Stimulated activated CD8-positive, alpha-beta memory T cell treated with anti-CD3 and anti-CD28 coated beads, Interleukin-7, amount 100 ng/mL, for 24 hours (primary cell): ENCODE measurements at regions not wholly inside any gene's neighbourhood (a gene's known extent, or its start where the extent isn't known, plus 50 kb on each side); places are given as distances from the start of the nearest gene placed in this dataset.

Source experiments
- DNase-seq: peaks from one replicate; pipeline ENCODE4 v3.0.0-alpha.2; 2020; ENCODE audit warnings: low read depth

- no peak for DNase-seq
Measured at GRCh38 chr10:25661632-25662031, 272.4 kb upstream of the MYO3A start.

GRCh38 chr10:25666276-25666675 is 267.8 kb upstream of the MYO3A start:
- DNase-seq = no peak

DNA sequence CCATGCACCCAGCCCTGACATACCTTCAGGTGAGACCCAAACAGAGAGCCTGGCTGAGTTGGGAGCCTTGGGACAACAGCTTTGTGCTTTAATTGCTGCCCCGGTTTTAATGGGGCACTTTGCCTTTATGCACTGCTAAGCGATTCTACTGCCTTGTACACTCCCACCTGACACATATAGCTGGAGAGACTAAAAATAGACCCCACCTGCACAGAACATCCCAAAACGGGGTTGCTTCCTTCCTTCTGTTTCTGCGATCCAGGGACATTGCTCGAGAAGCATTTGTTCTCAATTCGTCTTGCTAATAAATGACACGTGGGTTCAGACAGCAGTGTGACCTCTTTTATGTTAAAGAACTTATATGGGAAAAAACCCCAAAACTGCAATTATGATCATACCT is 258.8 kb upstream of the MYO3A start:
- DNase-seq = no peak

DNA sequence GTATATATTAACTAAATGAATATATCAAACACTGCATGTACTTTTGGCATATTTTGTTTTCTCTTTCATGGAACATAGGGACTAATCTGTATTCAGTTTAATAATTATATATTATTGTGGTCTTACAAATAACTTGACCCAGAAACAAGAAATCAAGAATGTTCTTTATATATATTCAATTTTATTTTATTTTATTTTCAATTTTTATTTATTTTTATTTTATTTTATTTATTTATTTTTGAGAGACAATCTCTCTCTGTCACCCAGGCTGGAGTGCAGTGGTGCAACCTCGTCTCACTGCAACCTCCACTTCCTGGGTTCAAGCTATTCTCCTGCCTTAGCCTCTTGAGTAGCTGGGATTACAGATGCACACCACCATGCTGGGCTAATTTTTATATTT is 258.4 kb upstream of the MYO3A start:
- DNase-seq = no peak

DNA sequence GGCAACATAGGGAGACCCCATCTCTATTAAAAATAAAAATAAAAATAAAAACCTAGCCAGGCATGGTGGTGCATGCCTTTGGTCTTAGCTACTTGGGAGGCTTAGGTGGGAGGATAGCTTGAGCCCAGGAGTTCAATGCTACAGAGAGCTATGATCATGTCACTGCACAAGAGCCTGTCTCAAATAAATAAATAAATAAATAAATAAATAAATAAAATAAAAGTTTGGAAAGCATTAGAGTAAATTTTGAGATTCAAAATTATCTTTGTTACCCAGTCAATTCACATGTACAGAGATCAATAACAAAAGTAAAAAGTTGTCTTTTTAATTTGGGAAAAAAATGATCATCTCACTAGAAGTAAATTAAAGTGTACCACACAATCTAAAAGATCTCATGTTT is 255.8 kb upstream of the MYO3A start:
- no peak for DNase-seq

DNA sequence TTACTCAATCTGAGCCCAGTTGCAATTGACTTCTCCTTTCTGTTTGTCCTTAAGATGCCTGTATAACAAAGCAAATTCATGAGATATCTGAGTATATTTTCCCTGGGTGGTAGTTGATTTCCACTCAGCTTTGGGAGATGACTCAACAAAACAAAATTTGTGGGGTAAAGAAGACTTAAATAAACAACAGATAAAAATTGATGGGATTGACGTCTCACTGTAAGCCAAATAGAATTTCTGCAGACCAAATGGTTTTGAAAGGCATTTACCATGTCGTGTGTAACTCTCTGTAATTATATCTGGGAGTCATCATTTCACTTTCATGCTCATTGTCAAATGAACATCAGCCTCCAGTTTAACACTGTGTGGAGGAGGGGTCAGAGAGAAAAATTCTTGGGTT is 255.4 kb upstream of the MYO3A start:
- no peak for DNase-seq

GRCh38 chr10:25682203-25682851 is 251.7 kb upstream of the MYO3A start:
- no peak for DNase-seq

DNA sequence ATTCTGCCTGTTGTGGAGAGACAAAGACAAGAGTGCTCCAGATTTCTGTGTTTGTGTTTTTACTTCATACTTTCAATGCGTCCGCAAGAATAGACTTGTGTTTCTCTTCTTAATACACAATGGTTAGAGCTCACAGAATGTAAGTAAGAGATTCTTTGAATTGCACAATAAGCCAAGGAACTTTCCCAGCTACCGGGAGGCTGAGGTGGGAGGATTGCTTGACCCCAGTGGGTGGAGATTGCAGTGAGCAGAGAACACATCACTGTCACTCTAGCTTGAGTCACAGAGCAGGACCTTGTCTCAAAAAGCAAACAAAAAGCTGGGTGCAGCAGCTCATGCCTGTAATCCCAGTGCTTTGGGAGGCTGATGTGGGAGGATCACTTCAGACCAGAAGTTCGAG is 250.7 kb upstream of the MYO3A start:
- no peak for DNase-seq

- DNase-seq = no peak
Measured at GRCh38 chr10:25687521-25687920, 246.5 kb upstream of the MYO3A start.

GRCh38 chr10:25689346-25690100 is 244.5 kb upstream of the MYO3A start:
- no peak for DNase-seq

DNA sequence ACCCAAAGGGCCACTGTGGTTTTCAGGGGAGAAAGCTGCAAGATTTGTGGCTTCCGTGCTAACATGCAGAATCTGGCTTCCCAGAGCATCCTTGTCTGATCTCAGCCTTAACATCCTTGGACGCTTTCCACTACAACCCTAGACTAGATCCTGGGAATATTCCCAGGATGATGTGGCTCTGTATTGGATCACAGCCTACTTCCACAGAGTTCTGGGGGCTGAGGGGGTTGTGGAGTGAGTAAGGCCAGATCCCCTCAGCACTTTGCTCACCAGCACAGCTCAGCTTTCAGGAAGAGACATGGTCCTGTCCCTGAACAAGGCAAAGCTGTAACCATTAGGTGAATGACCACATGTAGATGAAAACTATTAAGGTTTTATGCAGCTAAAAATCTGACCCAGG is 241.3 kb upstream of the MYO3A start:
- no peak for DNase-seq

- DNase-seq = no peak
Measured at GRCh38 chr10:25694206-25694933, 239.7 kb upstream of the MYO3A start.

DNA sequence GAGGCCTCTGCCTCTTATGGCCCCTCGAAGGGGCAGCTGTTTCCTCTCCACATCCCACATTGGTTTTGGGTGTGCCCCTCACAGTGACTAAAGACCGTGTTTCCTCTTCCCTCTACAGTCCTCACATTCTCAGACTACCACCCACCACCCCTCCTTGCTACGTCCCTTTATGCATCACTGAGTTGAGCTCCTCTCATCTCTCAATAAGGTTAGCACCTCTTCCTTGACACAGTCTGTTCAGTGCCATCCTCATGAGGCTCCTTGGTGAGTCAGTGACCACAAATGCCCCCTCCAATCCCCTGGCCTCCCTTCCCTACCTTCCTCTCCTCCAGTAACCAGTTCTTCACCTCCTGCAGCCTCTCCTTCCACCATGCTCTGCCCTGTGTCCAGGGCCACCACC is 239.1 kb upstream of the MYO3A start:
- no peak for DNase-seq

GRCh38 chr10:25695586-25695985 is 238.4 kb upstream of the MYO3A start:
- no peak for DNase-seq

- no peak for DNase-seq
Measured at GRCh38 chr10:25696013-25696708, 237.9 kb upstream of the MYO3A start.

- no peak for DNase-seq
Measured at GRCh38 chr10:25697412-25697811, 236.6 kb upstream of the MYO3A start.

DNA sequence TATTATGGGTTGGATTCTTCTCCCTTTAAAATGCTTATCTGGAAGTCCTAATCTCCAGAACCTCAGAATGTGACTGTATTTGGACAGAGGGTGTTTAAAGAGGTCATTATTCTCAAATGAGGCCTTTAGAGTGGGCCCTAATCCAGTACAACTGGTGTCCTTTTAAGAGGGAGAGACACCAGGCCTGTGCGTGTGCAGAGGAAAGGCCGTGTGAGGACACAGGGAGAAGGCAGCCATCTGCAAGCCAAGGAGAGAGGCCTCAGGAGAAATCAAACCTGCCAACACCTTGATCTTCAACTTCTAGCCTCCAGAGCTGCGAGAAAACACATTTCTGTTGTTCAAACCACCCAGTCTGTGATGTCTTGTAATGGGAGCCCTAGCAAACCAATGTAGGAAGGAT is 235.4 kb upstream of the MYO3A start:
- DNase-seq = no peak

DNA sequence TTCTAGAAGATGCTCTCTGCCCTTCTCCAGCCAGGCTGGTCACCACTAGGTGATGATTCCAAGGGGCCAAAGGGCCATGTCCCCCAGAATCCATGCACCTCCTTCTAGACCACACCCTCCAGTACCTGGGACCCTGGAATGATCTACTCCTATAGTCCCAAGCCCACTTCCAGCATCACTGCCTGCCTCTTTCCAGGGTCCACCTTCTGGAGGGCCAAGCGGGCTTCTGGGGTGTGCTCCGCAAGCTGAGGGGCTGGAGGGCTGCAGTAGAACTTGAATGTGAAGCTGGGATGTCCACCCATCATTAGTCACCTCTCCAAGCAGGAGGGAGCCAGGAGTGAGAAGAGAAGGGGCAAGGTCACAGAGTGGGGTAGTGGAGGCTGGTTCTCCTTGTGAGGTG is 234.4 kb upstream of the MYO3A start:
- no peak for DNase-seq

- no peak for DNase-seq
Measured at GRCh38 chr10:25701652-25702051, 232.4 kb upstream of the MYO3A start.

- no peak for DNase-seq
Measured at GRCh38 chr10:25704622-25705021, 229.4 kb upstream of the MYO3A start.

GRCh38 chr10:25707572-25707971 is 226.5 kb upstream of the MYO3A start:
- DNase-seq = no peak

DNA sequence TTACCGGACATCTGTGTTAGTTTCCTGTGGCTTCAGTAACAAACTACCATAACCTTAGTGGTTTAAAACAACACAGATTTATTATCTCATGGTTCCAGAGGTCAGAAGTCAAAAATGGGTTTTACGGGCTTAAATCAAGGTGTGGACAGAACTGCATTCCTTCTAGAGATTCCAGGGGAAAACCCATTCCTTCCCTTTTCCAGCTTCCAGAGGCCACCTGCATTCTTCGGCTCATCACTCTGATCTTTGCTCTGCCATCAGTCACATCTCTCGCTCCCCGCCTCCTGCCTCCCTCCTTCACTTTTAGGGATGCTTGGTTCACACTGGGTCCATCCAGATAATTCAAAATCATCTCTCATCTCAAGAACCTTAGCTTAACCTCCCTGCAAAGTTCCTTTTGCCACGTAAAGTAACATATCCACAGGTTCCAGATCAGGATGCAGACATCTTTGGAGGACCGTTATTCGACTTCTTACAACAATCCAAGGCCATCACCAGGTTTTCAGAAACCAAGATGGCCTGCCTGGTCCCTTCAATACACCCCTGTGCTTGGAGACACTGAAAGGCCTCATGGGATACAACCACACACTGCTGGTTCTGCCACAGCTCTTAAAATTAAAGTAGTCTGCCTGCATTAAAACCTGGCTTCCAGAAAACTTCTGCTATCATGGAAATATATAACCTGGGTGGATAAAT is 225.9 kb upstream of the MYO3A start:
- no peak for DNase-seq
